GM13977 (cell line): ENCODE measurements at regions not wholly inside any gene's neighbourhood (a gene's known extent, or its start where the extent isn't known, plus 50 kb on each side); places are given as distances from the start of the nearest gene placed in this dataset.

Experiments used
- DNase-seq: peaks from one replicate; pipeline ENCODE4 v3.0.0; 2012; ENCODE audit warnings: low spot score
- CTCF ChIP-seq: IDR thresholded peaks from 2 replicates; pipeline ENCODE4 v1.5.1; 2012; ENCODE audit warnings: mild to moderate bottlenecking, control low read depth; ENCODE audit not compliant: insufficient read depth; ENCODE audit errors: extremely low read depth, missing control alignments
- in situ Hi-C: fragments of 300-500 bp; cut with MboI; formaldehyde crosslinking; loops from one replicate; pipeline ENCODE4 v1.12.0; 2022; ENCODE audit warnings: low sequenced_read_pairs, low pct_unique_long_range_greater_than_20kb, mixed read lengths, inconsistent platforms; ENCODE audit not compliant: unreplicated experiment

DNA sequence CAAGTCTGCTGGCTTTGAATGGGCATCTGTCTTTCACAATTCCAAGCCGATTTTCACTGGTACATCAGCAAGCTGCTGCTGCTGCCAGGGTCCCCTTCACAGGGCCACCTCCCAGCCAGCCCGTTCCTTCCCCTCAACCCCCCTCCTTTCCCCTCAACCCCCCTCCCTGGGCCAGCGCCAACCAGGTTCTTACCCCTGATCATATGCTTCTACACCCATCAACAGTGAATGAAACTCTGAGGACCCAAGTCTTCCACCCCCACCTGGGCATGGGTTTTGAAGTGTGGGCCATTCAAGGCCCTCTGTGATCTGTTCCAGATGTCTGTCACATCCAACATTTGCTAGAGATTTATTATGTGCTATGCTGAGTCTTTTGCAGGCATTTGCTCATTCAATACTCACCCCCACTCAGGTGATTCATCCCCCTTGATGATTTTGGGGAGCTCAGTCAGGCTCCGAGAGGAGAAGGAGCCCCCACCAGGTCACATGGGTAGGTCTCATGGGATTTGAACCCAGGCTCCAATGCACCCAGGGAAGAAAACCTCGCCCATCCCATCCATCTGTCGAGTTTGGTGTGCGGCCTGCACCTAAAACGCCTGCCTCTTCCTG, 52.7 kb upstream of the FOXK1 start:
- no peak for TF ChIP-seq CTCF
- no peak for DNase-seq
- in situ Hi-C loops = no loop called here

GRCh38 chr7:4631380-4632179, 50.5 kb upstream of the FOXK1 start:
- no peak for DNase-seq
- in situ Hi-C loops = no loop called here

More at GRCh38 chr7:4631380-4632179, 50.5 kb upstream of the FOXK1 start:
- TF ChIP-seq CTCF = no peak
